Esophagus squamous epithelium (tissue), 5 donors: ENCODE measurements at regions not wholly inside any gene's neighbourhood (a gene's known extent, or its start where the extent isn't known, plus 50 kb on each side); places are given as distances from the start of the nearest gene placed in this dataset.

Source experiments
- DNase-seq: peaks from one replicate; lab custom pipeline; 2025; lab: John Stamatoyannopoulos, UW
- H3K27ac ChIP-seq, 4 donors: fragments of 200-600 bp; sonication (generic); one replicate each; pipeline ENCODE4 v1.5.1; 2016 to 2019; ENCODE audit warnings: mild to moderate bottlenecking in 1 of 4
- H3K27me3 ChIP-seq, 4 donors: fragments of 200-600 bp; sonication (generic); 1 replicate in 3 of 4; 2 replicates in 1 of 4; pipeline versions ENCODE4 v1.5.1 to v1.6.0; 2017 to 2021; ENCODE audit warnings: antibody characterized with exemption in 1 of 4
- H3K36me3 ChIP-seq, 3 donors: fragments of 200-600 bp; sonication (generic); one replicate each; pipeline ENCODE4 v1.5.1; 2016 to 2019
- H3K4me1 ChIP-seq, 3 donors: fragments of 200-600 bp; sonication (generic); one replicate each; pipeline ENCODE4 v1.5.1; 2017 to 2019
- H3K4me3 ChIP-seq, 4 donors: fragments of 200-600 bp; sonication (generic); 1 replicate in 3 of 4; 2 replicates in 1 of 4; pipeline ENCODE4 v1.5.1; 2016 to 2019; ENCODE audit warnings: mild to moderate bottlenecking in 2 of 4, moderate library complexity in 1 of 4
- H3K9me3 ChIP-seq, 3 donors: fragments of 200-600 bp; sonication (generic); one replicate each; pipeline ENCODE4 v1.5.1; 2016 to 2019
- CTCF ChIP-seq, 6 experiments: fragments of 450-650 bp in 4 of 6; fragments of 200-600 bp in 2 of 6; sonication (generic) in 2 of 6; IDR thresholded peaks; one replicate each; pipeline ENCODE4 v1.5.1; 2016 to 2019; ENCODE audit warnings: antibody characterized with exemption in 6 of 6, mild to moderate bottlenecking in 4 of 6, moderate library complexity in 4 of 6
- POLR2A ChIP-seq, 4 donors: fragments of 450-650 bp; IDR thresholded peaks; one replicate each; pipeline ENCODE4 v1.6.1; 2017; ENCODE audit warnings: antibody characterized with exemption in 4 of 4, mild to moderate bottlenecking in 4 of 4, moderate library complexity in 3 of 4
- WGBS, 2 donors: methylation state at CpG; one replicate each; pipeline ENCODE4 v1.1.5; 2018; 5-methylcytosine and 5-hydroxymethylcytosine counted together
- intact Hi-C: fragments of 100-400 bp; cut with DNase I; formaldehyde crosslinking; loops from one replicate; pipeline ENCODE4 v1.15.0; 2022
- donor health status: DM: yes; HTN: yes; CAD: no.

GRCh38 chr13:50071379-50071778 lies 56.1 kb downstream of the KCNRG start:
- peak overlapping the region in 1 of 4 donors; percentile 2 for H3K4me3 ChIP-seq
- TF ChIP-seq POLR2A (IDR thresholded peaks at IDR 0.05): no peak
- no peak for TF ChIP-seq CTCF (IDR thresholded peaks at IDR 0.05)
- H3K27ac ChIP-seq: peak overlapping the region in 3 of 4 donors; percentile 20 to 71 (median 31)
- no peak for DNase-seq
- H3K4me1 ChIP-seq: peaks cover 2 to 84% (median 3%) of the 10 kb centered on the region in 3 donors
- H3K9me3 ChIP-seq: no peaks in the 10 kb centered on the region
- WGBS, 2 donors: 17 to 30% methylated on average over 2 of the region's 2 CpGs
- peaks cover 0 to 4% (median 0%) of the 10 kb centered on the region in 4 donors for H3K27me3 ChIP-seq
- intact Hi-C loops: no loop called here
- peaks cover 0 to 20% (median 0%) of the 10 kb centered on the region in 3 donors for H3K36me3 ChIP-seq

GRCh38 chr13:50072676-50073075 lies 57.4 kb downstream of the KCNRG start:
- no peak for DNase-seq
- Histone ChIP-seq H3K9me3 (no peaks in the 10 kb centered on the region), H3K4me3 (no peak overlapping the region), H3K4me1 (peaks cover 3 to 97% (median 8%) of the 10 kb centered on the region in 3 donors), H3K27ac (peak overlapping the region in 2 of 4 donors; percentile 7 to 98), H3K36me3 (peaks cover 0 to 7% (median 0%) of the 10 kb centered on the region in 3 donors), H3K27me3 (peaks cover 0 to 10% (median 0%) of the 10 kb centered on the region in 4 donors)
- intact Hi-C loops: no loop called here
- TF ChIP-seq POLR2A (IDR thresholded peaks at IDR 0.05) (no peak), CTCF (IDR thresholded peaks at IDR 0.05) (no peak)

- Histone ChIP-seq H3K4me3 (no peak overlapping the region), H3K27me3 (peaks cover 0 to 11% (median 0%) of the 10 kb centered on the region in 4 donors), H3K27ac (peak overlapping the region in 1 of 4 donors; percentile 98), H3K9me3 (no peaks in the 10 kb centered on the region), H3K36me3 (peaks cover 0 to under 1% (median 0%) of the 10 kb centered on the region in 3 donors), H3K4me1 (peaks cover 3 to 97% (median 8%) of the 10 kb centered on the region in 3 donors)
- intact Hi-C loops: no loop called here
- DNase-seq: no peak
- 44 to 46% methylated on average over 1 of the region's 1 CpG for WGBS, 2 donors
- TF ChIP-seq POLR2A (IDR thresholded peaks at IDR 0.05): no peak
Observed at GRCh38 chr13:50073340-50073739, 58.1 kb downstream of the KCNRG start.

GRCh38 chr13:50074843-50075242 lies 59.6 kb downstream of the KCNRG start:
- no peak for DNase-seq
- no peaks in the 10 kb centered on the region for H3K9me3 ChIP-seq
- peak overlapping the region in 2 of 4 donors; percentile 9 to 19 for H3K4me3 ChIP-seq
- H3K27me3 ChIP-seq: peaks cover 0 to 26% (median 0%) of the 10 kb centered on the region in 4 donors
- peak overlapping the region in 3 of 4 donors; percentile 93 to 98 (median 95) for H3K27ac ChIP-seq
- WGBS, 2 donors: 29 to 35% methylated on average over 1 of the region's 1 CpG
- intact Hi-C loops: no loop called here
- no peak for TF ChIP-seq CTCF (IDR thresholded peaks at IDR 0.05)
- TF ChIP-seq POLR2A (IDR thresholded peaks at IDR 0.05): no peak
- H3K4me1 ChIP-seq: peaks cover 3 to 93% (median 8%) of the 10 kb centered on the region in 3 donors
- no peaks in the 10 kb centered on the region for H3K36me3 ChIP-seq

- H3K27ac ChIP-seq: peak overlapping the region in 3 of 4 donors; percentile 93 to 98 (median 95)
- no peaks in the 10 kb centered on the region for H3K36me3 ChIP-seq
- H3K4me1 ChIP-seq: peaks cover 0 to 86% (median 8%) of the 10 kb centered on the region in 3 donors
- peaks cover 0 to 33% (median 0%) of the 10 kb centered on the region in 4 donors for H3K27me3 ChIP-seq
- no peak for TF ChIP-seq POLR2A (IDR thresholded peaks at IDR 0.05)
- TF ChIP-seq CTCF (IDR thresholded peaks at IDR 0.05): no peak
- WGBS, 2 donors: 37 to 41% methylated on average over 3 of the region's 3 CpGs
- H3K4me3 ChIP-seq: peak overlapping the region in 3 of 4 donors; percentile 16 to 19 (median 19)
- no peaks in the 10 kb centered on the region for H3K9me3 ChIP-seq
- intact Hi-C loops: no loop called here
- DNase-seq: no peak
Observed at GRCh38 chr13:50075619-50076097, 60.4 kb downstream of the KCNRG start.
